ENCODE measurements at regions not wholly inside any gene's neighbourhood (a gene's known extent, or its start where the extent isn't known, plus 50 kb on each side); places are given as distances from the start of the nearest gene placed in this dataset.
"Not testable (repeated sequence)": the region's sequence is repeated elsewhere in the genome, so short reads cannot be mapped to it uniquely, and the experiment has no call there.

DNA sequence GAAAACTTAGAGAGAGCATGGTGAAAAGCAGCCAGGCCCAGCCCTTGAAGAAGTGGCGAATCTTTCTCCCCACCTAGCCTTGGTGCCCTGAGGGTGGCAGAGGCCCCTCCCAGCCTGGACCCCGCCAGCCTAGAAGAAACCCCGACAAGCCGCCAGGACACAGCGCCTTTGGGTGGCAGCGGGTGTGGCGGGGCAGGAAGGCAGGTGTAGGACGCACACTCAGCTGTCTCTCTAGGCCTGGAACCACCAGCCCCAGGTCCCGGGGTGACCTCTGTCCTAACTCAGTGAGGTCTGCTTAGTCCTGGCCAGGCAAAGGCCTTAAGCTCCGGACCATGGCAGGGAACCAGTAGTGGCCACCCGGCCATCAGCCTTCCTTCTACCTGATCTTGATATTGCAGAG is 178.3 kb downstream of the BARX1 start:
- TF ChIP-seq, protein P1, sequence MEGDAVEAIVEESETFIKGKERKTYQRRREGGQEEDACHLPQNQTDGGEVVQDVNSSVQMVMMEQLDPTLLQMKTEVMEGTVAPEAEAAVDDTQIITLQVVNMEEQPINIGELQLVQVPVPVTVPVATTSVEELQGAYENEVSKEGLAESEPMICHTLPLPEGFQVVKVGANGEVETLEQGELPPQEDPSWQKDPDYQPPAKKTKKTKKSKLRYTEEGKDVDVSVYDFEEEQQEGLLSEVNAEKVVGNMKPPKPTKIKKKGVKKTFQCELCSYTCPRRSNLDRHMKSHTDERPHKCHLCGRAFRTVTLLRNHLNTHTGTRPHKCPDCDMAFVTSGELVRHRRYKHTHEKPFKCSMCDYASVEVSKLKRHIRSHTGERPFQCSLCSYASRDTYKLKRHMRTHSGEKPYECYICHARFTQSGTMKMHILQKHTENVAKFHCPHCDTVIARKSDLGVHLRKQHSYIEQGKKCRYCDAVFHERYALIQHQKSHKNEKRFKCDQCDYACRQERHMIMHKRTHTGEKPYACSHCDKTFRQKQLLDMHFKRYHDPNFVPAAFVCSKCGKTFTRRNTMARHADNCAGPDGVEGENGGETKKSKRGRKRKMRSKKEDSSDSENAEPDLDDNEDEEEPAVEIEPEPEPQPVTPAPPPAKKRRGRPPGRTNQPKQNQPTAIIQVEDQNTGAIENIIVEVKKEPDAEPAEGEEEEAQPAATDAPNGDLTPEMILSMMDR (conservative IDR thresholded peaks at IDR 0.05): no peak
- no peak overlapping the region for H3K27ac ChIP-seq

DNA sequence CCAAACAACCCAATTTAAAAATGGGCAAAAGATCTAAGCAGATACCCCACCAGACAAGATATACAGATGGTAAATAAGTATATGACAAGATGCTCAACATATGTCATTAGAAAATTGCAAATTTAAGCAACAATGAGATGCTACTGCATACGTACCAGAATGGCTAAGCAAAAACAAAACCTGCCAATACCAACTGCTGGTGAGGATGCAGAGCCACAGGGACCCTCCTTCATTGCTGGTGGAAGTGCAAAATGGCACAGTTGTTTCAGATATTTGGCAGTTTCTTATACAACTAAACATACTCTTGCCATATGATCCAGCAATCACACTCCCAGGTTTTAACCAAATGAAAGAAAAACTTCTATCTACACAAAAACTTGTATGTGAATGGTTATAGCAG is 178.9 kb downstream of the BARX1 start:
- H3K27ac ChIP-seq: no peak overlapping the region
- TF ChIP-seq, protein P1 (conservative IDR thresholded peaks at IDR 0.05): no peak

DNA sequence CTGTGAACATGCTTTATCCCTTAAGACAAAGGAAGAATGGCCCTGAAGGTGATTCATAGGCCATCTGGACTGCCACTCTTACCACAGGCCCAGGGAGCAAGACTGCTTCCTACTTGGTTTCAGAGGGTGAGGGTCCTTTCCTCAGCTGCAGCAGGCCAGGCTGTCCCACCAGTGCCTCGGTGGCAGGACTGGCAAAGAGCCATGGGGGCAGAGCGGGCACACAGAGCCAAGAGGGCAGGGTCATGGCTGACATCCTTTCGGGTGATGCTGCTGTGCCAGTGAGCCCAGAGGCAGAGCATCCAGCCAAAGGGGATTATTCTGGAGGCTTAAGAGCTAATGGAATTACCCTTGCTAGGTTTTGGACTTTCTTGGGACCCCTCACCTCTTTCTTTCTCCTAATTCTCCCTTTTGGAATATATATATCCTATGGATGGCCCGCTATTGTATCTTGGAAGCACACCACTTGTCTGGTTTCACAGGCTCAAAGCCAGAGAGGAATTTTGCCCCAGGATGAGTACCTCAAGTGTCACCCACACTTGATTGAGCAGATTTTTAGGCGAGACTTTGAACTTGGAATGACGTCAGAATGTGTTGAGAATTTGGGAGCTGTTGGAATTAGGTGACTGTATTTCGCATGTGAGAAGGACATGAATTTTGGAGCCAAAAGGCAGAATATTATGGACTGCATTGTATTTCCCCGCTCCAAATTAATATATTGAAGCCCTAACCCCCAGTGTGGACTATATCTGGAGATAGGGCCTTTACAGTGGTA is 180.6 kb downstream of the BARX1 start:
- no peak overlapping the region for H3K27ac ChIP-seq
- TF ChIP-seq, protein P1 (conservative IDR thresholded peaks at IDR 0.05): no peak

DNA sequence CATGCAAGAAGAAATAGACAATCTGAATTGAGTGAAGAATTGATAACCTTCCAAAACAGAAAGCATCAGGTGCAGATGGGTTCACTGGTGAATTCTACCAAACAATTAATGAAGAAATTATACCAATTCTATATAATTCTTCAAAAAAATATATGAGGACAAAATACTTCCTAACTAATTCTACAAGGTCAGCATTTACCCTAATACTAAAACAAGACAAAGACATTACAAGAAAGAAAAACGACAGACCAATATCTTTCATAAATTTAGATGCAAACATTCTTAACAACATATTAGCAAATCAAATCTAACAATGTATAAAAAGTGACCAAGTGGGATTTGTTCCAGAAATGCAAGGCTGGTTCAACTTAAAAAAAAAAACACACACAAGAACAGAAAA is 183.9 kb downstream of the BARX1 start:
- TF ChIP-seq, protein P1 (conservative IDR thresholded peaks at IDR 0.05): no peak
- no peak overlapping the region for H3K27ac ChIP-seq

DNA sequence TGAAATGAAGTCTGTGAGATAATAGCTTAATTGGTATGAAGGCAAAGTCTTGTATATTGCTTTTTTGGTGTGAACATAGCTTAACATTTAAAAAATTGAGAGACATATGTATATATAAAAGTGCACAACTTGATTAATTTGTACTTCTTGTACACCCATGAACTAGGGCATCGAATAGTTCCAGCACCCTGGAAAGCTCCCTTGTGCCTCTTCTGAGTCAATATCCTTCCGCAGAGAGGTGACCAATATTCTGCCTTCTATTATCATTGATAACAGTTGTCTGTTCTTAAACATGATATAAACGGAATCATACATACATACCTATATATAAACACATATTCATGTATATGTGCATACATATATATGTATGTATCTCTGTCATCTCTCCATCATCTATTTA is 185.4 kb downstream of the PHF2 start:
- TF ChIP-seq, protein P1 (conservative IDR thresholded peaks at IDR 0.05): no peak

DNA sequence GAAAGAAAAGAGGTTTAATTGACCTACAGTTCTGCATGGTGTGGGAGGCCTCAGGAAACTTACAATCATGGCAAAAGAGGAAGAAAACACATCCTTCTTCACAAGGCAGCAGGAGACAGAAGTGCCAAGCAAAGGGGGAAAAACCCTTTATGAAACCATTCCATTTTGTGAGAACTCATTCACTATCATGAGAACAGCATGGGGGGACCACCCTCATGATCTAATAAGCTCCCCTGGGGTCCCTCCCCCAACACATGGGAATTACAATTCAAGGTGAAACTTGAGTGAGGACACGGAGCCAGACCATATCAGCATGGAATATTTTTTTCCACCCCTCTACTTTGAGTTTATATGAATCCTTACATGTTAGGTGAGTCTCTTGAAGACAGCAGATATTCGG is 173.7 kb downstream of the PHF2 start:
- TF ChIP-seq, protein P1 (conservative IDR thresholded peaks at IDR 0.05): no peak
- H3K27ac ChIP-seq: no peak overlapping the region

More for the DNA sequence above, 185.4 kb downstream of the PHF2 start:
- no peak overlapping the region for H3K27ac ChIP-seq

DNA sequence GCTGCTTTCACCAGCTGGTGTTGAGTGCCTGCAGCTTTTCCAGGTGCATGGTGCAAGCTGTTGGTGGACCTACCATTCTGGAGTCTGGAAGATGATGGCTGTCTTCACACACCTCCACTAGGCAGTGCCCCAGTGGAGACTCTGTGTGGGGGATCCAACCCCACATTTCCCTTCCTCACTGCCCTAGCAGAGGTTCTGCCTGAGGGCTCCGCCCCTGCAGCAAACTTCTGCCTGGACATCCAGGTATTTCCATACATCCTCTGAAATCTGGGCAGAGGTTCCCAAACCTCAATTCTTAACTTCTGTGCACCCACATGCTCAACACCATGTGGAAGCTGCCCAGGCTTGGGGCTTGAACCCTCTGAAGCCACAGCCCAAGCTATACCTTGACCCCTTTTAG is 172.4 kb downstream of the PHF2 start:
- H3K27ac ChIP-seq: not testable (repeated sequence)

DNA sequence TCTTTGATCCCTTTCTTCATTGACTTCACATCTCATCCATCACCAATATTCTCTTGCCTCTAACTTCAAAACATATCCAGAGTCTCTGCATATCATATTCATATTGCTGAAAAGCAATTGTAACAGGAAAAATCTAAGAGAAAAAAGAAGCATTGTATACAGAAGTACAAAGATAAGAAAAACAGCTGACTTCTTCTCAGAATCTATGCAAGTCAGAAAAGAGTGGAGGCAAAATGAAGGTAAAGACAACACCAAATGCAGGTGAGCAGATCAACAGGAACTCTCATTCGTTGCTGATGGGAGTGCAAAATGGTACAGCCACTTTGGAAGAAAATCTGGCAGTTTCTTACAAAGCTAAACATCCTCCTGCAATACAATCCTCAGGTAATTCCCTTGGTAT is 155.6 kb downstream of the PHF2 start:
- TF ChIP-seq, protein P1 (conservative IDR thresholded peaks at IDR 0.05): no peak
- H3K27ac ChIP-seq: no peak overlapping the region

Data from VCaP (cell line).